H1 (cell line): ENCODE measurements at regions not wholly inside any gene's neighbourhood (a gene's known extent, or its start where the extent isn't known, plus 50 kb on each side); places are given as distances from the start of the nearest gene placed in this dataset.

ENCODE experiments used
- CTCF ChIA-PET: fragments of 300-600 bp; sonication (Branson Sonifier 250); formaldehyde crosslinking; loops from one replicate; lab custom pipeline; 2021; ENCODE audit not compliant: partially characterized antibody; lab: Charles Lee
- POLR2A ChIA-PET: fragments of 300-600 bp; sonication (Branson Sonifier 250); formaldehyde crosslinking; loops from one replicate; lab custom pipeline; 2021; ENCODE audit warnings: inconsistent platforms; ENCODE audit not compliant: partially characterized antibody; lab: Charles Lee
- DNase-seq, 2 experiments: peaks; one replicate each; pipeline versions ENCODE4 v3.0.0 to v3.0.0-alpha.2; 2010 to 2022; ENCODE audit warnings: low spot score in 2 of 2, low read depth in 1 of 2, mixed read lengths in 1 of 2
- FAIRE-seq: peaks from 2 replicates; lab custom pipeline; 2011; peaks lifted over from hg19 to GRCh38; lab: Jason Lieb, UNC
- H2AFZ ChIP-seq: 2 replicates; pipeline ENCODE4 v1.8.1; 2012; ENCODE audit warnings: low read length, inconsistent platforms
- H2AK5ac ChIP-seq: 2 replicates; pipeline ENCODE4 v1.6.1; 2013; ENCODE audit warnings: low read depth, low read length
- H2BK120ac ChIP-seq: replicated peaks from 2 replicates; pipeline ENCODE3; 2013; ENCODE audit warnings: low read depth, low read length, inconsistent platforms
- H2BK12ac ChIP-seq: 2 replicates; pipeline ENCODE4 v1.6.1; 2013; ENCODE audit warnings: low read depth, low read length
- H2BK15ac ChIP-seq: 2 replicates; pipeline ENCODE4 v1.6.1; 2013; ENCODE audit warnings: low read length
- H2BK20ac ChIP-seq: 2 replicates; pipeline ENCODE4 v1.6.1; 2013; ENCODE audit warnings: low read length
- H2BK5ac ChIP-seq: 2 replicates; pipeline ENCODE4 v1.6.1; 2013; ENCODE audit warnings: low read depth, low read length
- H3K14ac ChIP-seq: 2 replicates; pipeline ENCODE4 v1.6.1; 2013; ENCODE audit warnings: inconsistent platforms; ENCODE audit not compliant: insufficient read length
- H3K18ac ChIP-seq: 2 replicates; pipeline ENCODE4 v1.6.1; 2013; ENCODE audit warnings: low read length; ENCODE audit errors: extremely low read depth
- H3K23ac ChIP-seq: 2 replicates; pipeline ENCODE4 v1.6.1; 2013; ENCODE audit warnings: inconsistent platforms; ENCODE audit not compliant: insufficient read length
- H3K23me2 ChIP-seq: 2 replicates; pipeline ENCODE4 v1.6.1; 2013; ENCODE audit warnings: low read depth, low read length
- H3K27ac ChIP-seq: 2 replicates; pipeline ENCODE4 v1.6.1; 2011; ENCODE audit warnings: low read depth, low read length, inconsistent platforms
- H3K27me3 ChIP-seq, 4 experiments: replicated peaks in 1 of 4; 1 replicate in 1 of 4; 2 replicates in 3 of 4; pipeline versions ENCODE4 v1.6.1 to v1.8.1; 2011 to 2013; ENCODE audit warnings: low read length in 3 of 4, mild to moderate bottlenecking in 3 of 4, inconsistent platforms in 2 of 4, mixed read lengths in 2 of 4, moderate library complexity in 1 of 4; ENCODE audit not compliant: control insufficient read depth in 3 of 4, insufficient read depth in 3 of 4; ENCODE audit errors: extremely low read depth in 1 of 4
- H3K36me3 ChIP-seq, 4 experiments: 2 replicates each; pipeline versions ENCODE4 v1.6.1 to v1.8.1; 2011 to 2013; ENCODE audit warnings: mild to moderate bottlenecking in 4 of 4, low read length in 3 of 4, moderate library complexity in 2 of 4, control low read depth in 1 of 4, inconsistent platforms in 1 of 4; ENCODE audit not compliant: insufficient read depth in 4 of 4, control insufficient read depth in 2 of 4
- H3K4ac ChIP-seq: replicated peaks from 2 replicates; pipeline ENCODE3; 2013; ENCODE audit warnings: low read length, low read depth, mixed read lengths, inconsistent platforms; ENCODE audit not compliant: insufficient read length
- H3K4me1 ChIP-seq, 4 experiments: replicated peaks in 1 of 4; 1 replicate in 1 of 4; 2 replicates in 3 of 4; pipeline versions ENCODE4 v1.6.1 to v1.8.1; 2011 to 2013; ENCODE audit warnings: low read length in 3 of 4, inconsistent platforms in 2 of 4, mixed read lengths in 1 of 4; ENCODE audit not compliant: insufficient read depth in 4 of 4, control insufficient read depth in 3 of 4
- H3K4me2 ChIP-seq, 2 experiments: 2 replicates each; pipeline versions ENCODE4 v1.6.1 to v1.8.1; 2011 to 2013; ENCODE audit warnings: low read depth in 2 of 2, low read length in 2 of 2, control low read depth in 1 of 2, inconsistent platforms in 1 of 2, mild to moderate bottlenecking in 1 of 2; ENCODE audit not compliant: insufficient read depth in 1 of 2
- H3K4me3 ChIP-seq, 4 experiments: fragments of 200-600, 300-600 bp in 1 of 4; sonication (generic), shearing (Covaris generic), sonication (Bioruptor Twin) in 1 of 4; 2 replicates each; pipeline versions ENCODE4 v1.5.1 to v1.8.1; 2011 to 2016; ENCODE audit warnings: low read length in 4 of 4, low read depth in 3 of 4, control low read depth in 2 of 4, inconsistent platforms in 2 of 4, mild to moderate bottlenecking in 2 of 4, mixed read lengths in 1 of 4, moderate library complexity in 1 of 4; ENCODE audit not compliant: insufficient read depth in 2 of 4; ENCODE audit errors: extremely low read depth in 1 of 4
- H3K56ac ChIP-seq: replicated peaks from 2 replicates; pipeline ENCODE3; 2013; ENCODE audit warnings: low read depth, mild to moderate bottlenecking, mixed read lengths, low read length, inconsistent platforms; ENCODE audit not compliant: insufficient read length
- H3K79me1 ChIP-seq: 2 replicates; pipeline ENCODE4 v1.6.1; 2013; ENCODE audit warnings: low read depth, low read length, control low read depth
- H3K79me2 ChIP-seq, 2 experiments: 2 replicates each; pipeline versions ENCODE4 v1.6.1 to v1.8.1; 2012 to 2013; ENCODE audit warnings: low read length in 2 of 2, mild to moderate bottlenecking in 2 of 2, inconsistent platforms in 1 of 2; ENCODE audit not compliant: insufficient read depth in 2 of 2, control insufficient read depth in 1 of 2
- H3K9ac ChIP-seq, 4 experiments: replicated peaks in 1 of 4; 1 replicate in 1 of 4; 2 replicates in 3 of 4; pipeline versions ENCODE4 v1.6.1 to v1.8.1; 2011 to 2013; ENCODE audit warnings: low read depth in 3 of 4, low read length in 3 of 4, control low read depth in 2 of 4, mild to moderate bottlenecking in 2 of 4, moderate library complexity in 2 of 4, inconsistent platforms in 1 of 4; ENCODE audit errors: extremely low read depth in 1 of 4
- H3K9me3 ChIP-seq, 2 experiments: 2 replicates each; pipeline versions ENCODE4 v1.6.1 to v1.8.1; 2012 to 2013; ENCODE audit warnings: mild to moderate bottlenecking in 2 of 2, moderate library complexity in 2 of 2, control low read depth in 1 of 2, inconsistent platforms in 1 of 2, low read depth in 1 of 2, low read length in 1 of 2, mixed read lengths in 1 of 2; ENCODE audit not compliant: insufficient read depth in 2 of 2
- H4K20me1 ChIP-seq, 2 experiments: replicated peaks in 1 of 2; 2 replicates each; pipeline versions ENCODE3 to v1.8.1; 2011 to 2013; ENCODE audit warnings: inconsistent platforms in 2 of 2, low read length in 2 of 2, mild to moderate bottlenecking in 1 of 2; ENCODE audit not compliant: insufficient read depth in 2 of 2, control insufficient read depth in 1 of 2
- H4K5ac ChIP-seq: 2 replicates; pipeline ENCODE4 v1.6.1; 2013; ENCODE audit warnings: low read length, low read depth, mixed read lengths, inconsistent platforms; ENCODE audit not compliant: insufficient read length
- H4K8ac ChIP-seq: 2 replicates; pipeline ENCODE4 v1.8.0; 2013; ENCODE audit warnings: mild to moderate bottlenecking, moderate library complexity, low read length, inconsistent platforms; ENCODE audit not compliant: insufficient read depth; ENCODE audit errors: extremely low read depth
- H4K91ac ChIP-seq: replicated peaks from 2 replicates; pipeline ENCODE3; 2013; ENCODE audit warnings: low read length, mixed read lengths, inconsistent platforms; ENCODE audit not compliant: insufficient read length
- HDAC2 ChIP-seq, 2 experiments: fragments of 300-600 bp in 1 of 2; sonication (generic) in 1 of 2; IDR thresholded peaks; 2 replicates each; pipeline ENCODE4 v1.6.1; 2011 to 2012; ENCODE audit warnings: low read depth in 2 of 2, low read length in 2 of 2, mild to moderate bottlenecking in 2 of 2, moderate library complexity in 2 of 2, borderline replicate concordance in 1 of 2, inconsistent platforms in 1 of 2
- KDM5A ChIP-seq: fragments of 200-600 bp; IDR thresholded peaks from 2 replicates; pipeline ENCODE4 v1.7.1; 2012; ENCODE audit warnings: mild to moderate bottlenecking, low read length, inconsistent platforms, mixed read lengths
- POU5F1 ChIP-seq: IDR thresholded peaks from 2 replicates; pipeline ENCODE4 v1.6.1; 2011; ENCODE audit warnings: low read depth, mild to moderate bottlenecking, low read length, moderate library complexity
- RBBP5 ChIP-seq: IDR thresholded peaks from 2 replicates; pipeline ENCODE4 v1.7.1; 2012; ENCODE audit warnings: low read depth, mild to moderate bottlenecking, inconsistent platforms, low read length, moderate library complexity, borderline replicate concordance
- SAP30 ChIP-seq: fragments of 300-600 bp; sonication (generic); IDR thresholded peaks from 2 replicates; pipeline ENCODE4 v1.7.1; 2012; ENCODE audit warnings: low read length, moderate library complexity, mild to moderate bottlenecking, inconsistent platforms; ENCODE audit not compliant: insufficient read depth, insufficient replicate concordance
- TAF7 ChIP-seq: optimal IDR thresholded peaks from 2 replicates; pipeline ENCODE3; 2011; ENCODE audit warnings: low read depth, mild to moderate bottlenecking, inconsistent platforms, low read length, moderate library complexity, borderline replicate concordance
- ZNF274 ChIP-seq: IDR thresholded peaks from 2 replicates; pipeline ENCODE4 v1.7.0; 2012; ENCODE audit warnings: low read length, borderline replicate concordance; ENCODE audit errors: extremely low read depth
- WGBS, 2 experiments: shearing (Covaris generic) in 1 of 2; methylation state at CpG; one replicate each; pipeline versions ENCODE4 v1.1.6 to v1.1.7; 2013 to 2015; ENCODE audit warnings: low lambda C conversion rate in 2 of 2, mixed read lengths in 2 of 2, inconsistent platforms in 1 of 2, low coverage in 1 of 2, missing lambda C conversion rate in 1 of 2; ENCODE audit not compliant: insufficient replicate concordance in 2 of 2, insufficient coverage in 1 of 2, insufficient read length in 1 of 2; ENCODE audit errors: extremely low coverage in 1 of 2, missing lambda C conversion rate in 1 of 2; 5-methylcytosine and 5-hydroxymethylcytosine counted together

- Histone ChIP-seq H3K23me2 (no peaks in the 10 kb centered on the region), H3K27me3 (no peaks in the 10 kb centered on the region), H3K4ac (no peak overlapping the region), H3K79me2 (no peaks in the 10 kb centered on the region), H2BK5ac (no peak overlapping the region), H2AFZ (no peak overlapping the region), H4K5ac (no peak overlapping the region), H2BK120ac (no peak overlapping the region), H4K20me1 (no peaks in the 10 kb centered on the region), H3K4me2 (no peak overlapping the region), H3K36me3 (no peaks in the 10 kb centered on the region), H3K9me3 (no peaks in the 10 kb centered on the region), H3K9ac (no peak overlapping the region), H4K8ac (no peak overlapping the region), H4K91ac (no peak overlapping the region), H2BK20ac (no peak overlapping the region), H3K79me1 (no peaks in the 10 kb centered on the region), H2BK15ac (no peak overlapping the region), H2AK5ac (no peak overlapping the region), H3K23ac (no peak overlapping the region), H3K27ac (no peak overlapping the region), H3K56ac (no peak overlapping the region), H3K4me1 (no peaks in the 10 kb centered on the region), H3K14ac (no peak overlapping the region), H2BK12ac (no peak overlapping the region), H3K4me3 (no peak overlapping the region), H3K18ac (no peak overlapping the region)
- TF ChIP-seq SAP30 (no peak), TAF7 (no peak), HDAC2 (IDR thresholded peaks at IDR 0.05; ENCODE audit: borderline replicate concordance in 1 of 2, low read depth in 2 of 2, low read length in 2 of 2) (no peak), KDM5A (no peak), POU5F1 (no peak), RBBP5 (no peak), ZNF274 (no peak)
- CTCF ChIA-PET, result interaction anchor here (1.4 kb wide), 1 partner anchor 796 kb away, joined by 4 read pairs; no protein-coding TSS in a partner anchor
- FAIRE-seq (no peak), DNase-seq (no peak)
- 93% methylated on average over 3 of the region's 3 CpGs; no CpG with 5 or more reads in 1 of the 2 experiments for WGBS, 2 experiments
- POLR2A ChIA-PET, result no interaction called here
Observed at GRCh38 chr4:124266721-124267120, 445.8 kb downstream of the ANKRD50 start.
